ENCODE measurements at regions not wholly inside any gene's neighbourhood (a gene's known extent, or its start where the extent isn't known, plus 50 kb on each side); places are given as distances from the start of the nearest gene placed in this dataset.
A peak's percentile ranks its signal among the peaks of the same experiment; 100 is the strongest.

DNA sequence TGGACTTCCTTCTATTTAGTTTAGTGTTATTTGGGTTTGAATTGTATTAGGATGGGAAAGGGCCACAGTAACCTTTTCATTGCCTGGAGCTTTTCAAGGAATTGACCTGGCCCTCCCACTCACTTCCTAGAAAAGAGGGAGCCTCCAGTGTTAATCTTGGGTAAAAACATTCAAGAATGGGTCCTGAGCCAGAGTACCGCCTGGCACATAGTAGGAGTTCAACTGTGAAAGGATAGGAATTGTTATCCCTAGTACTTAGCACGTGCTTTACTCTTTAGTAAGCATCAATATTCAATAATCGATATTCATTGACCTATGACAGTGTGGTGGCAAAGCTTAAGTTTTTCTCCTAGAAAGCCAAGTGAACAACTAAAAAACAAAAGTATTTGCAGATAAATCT lies 179.9 kb downstream of the IRS1 start:
- peaks cover 20% of the 10 kb centered on the region for H3K4me1 ChIP-seq
- FAIRE-seq (no peak), ATAC-seq (no peak), DNase-seq (ENCODE audit: low read depth in 1 of 2, low spot score in 1 of 2) (no peak)
- 83% methylated on average over 3 of the region's 3 CpGs for WGBS (ENCODE audit: missing lambda C conversion rate)
- H3K4me3 ChIP-seq = no peak overlapping the region
- H3K4me2 ChIP-seq = no peak overlapping the region
- ChIA-PET CTCF (no interaction called here), POLR2A (no interaction called here)
- TF ChIP-seq, protein P1, sequence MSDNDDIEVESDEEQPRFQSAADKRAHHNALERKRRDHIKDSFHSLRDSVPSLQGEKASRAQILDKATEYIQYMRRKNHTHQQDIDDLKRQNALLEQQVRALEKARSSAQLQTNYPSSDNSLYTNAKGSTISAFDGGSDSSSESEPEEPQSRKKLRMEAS (IDR thresholded peaks at IDR 0.05) = no peak
- TF ChIP-seq POLR2A (IDR thresholded peaks at IDR 0.05; ENCODE audit: low read length) = no peak
- TF ChIP-seq HDAC2 (IDR thresholded peaks at IDR 0.05) = no peak
- no peak for TF ChIP-seq BHLHE40 (IDR thresholded peaks at IDR 0.05; ENCODE audit: low read depth, low read length)
- TF ChIP-seq KDM5A (IDR thresholded peaks at IDR 0.05) = no peak
- no peak for TF ChIP-seq NR3C1 (IDR thresholded peaks at IDR 0.05)
- TF ChIP-seq HOXA7 (CRISPR knock-in tag; IDR thresholded peaks at IDR 0.05) = no peak
- no peaks in the 10 kb centered on the region for H3K9me3 ChIP-seq
- no peak overlapping the region for H3K27ac ChIP-seq

GRCh38 chr2:226618875-226619605 lies 180.6 kb downstream of the IRS1 start:
- TF ChIP-seq ZFP36 (IDR thresholded peaks at IDR 0.05; ENCODE audit: borderline replicate concordance, partially characterized antibody) (no peak), CEBPB (IDR thresholded peaks at IDR 0.05) (peak in 1 of 2 experiments; percentile 31; a peak in 1 of 4 replicates), GATA3 (IDR thresholded peaks at IDR 0.05; ENCODE audit: borderline replicate concordance) (peak; percentile 41; the same call in 1 of the 2 replicates), MYC (IDR thresholded peaks at IDR 0.05; ENCODE audit: borderline replicate concordance, low read length) (no peak)
- POLR2A ChIA-PET = no interaction called here
- DNase-seq (ENCODE audit: low read depth in 1 of 2, low spot score in 1 of 2) (peak in 1 of 2 experiments; percentile 49), ATAC-seq (peak in 1 of 2 experiments; percentile 53; a peak in 2 of 6 replicates), FAIRE-seq (no peak)
- peak overlapping the region; percentile 7 to 27; a peak in 4 of 6 replicates for H3K27ac ChIP-seq
- CTCF ChIA-PET = no interaction called here
- WGBS (ENCODE audit: missing lambda C conversion rate) = 34% methylated on average over 2 of the region's 2 CpGs
- H3K4me1 ChIP-seq = peaks cover 20% of the 10 kb centered on the region
- H3K9me3 ChIP-seq = no peaks in the 10 kb centered on the region
- H3K4me3 ChIP-seq = no peak overlapping the region
- peak overlapping the region; percentile 48 for H3K4me2 ChIP-seq

DNA sequence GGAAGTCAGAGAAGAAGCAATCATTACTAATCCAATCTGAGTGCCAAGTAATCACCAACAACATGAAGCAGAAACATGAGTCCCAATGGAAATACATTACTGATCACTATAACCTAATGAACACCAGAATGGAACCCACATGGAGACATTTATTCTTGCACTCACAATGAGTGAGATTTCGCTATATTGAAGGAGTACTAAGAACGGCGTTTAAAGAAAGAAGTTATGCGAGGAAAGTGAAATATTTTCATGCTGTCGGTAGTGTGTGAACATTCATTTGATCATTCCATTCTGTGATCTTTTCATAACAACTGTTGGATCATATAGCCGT lies 181.1 kb downstream of the IRS1 start:
- Histone ChIP-seq H3K4me2 (peak overlapping the region; percentile 48), H3K27ac (peak overlapping the region in 1 of 2 experiments; percentile 36; a peak in 2 of 6 replicates), H3K4me1 (peaks cover 20% of the 10 kb centered on the region), H3K4me3 (no peak overlapping the region), H3K9me3 (no peaks in the 10 kb centered on the region)
- ATAC-seq (no peak; a peak in 1 of 6 replicates), FAIRE-seq (no peak), DNase-seq (ENCODE audit: low read depth in 1 of 2, low spot score in 1 of 2) (no peak)
- ChIA-PET CTCF (no interaction called here), POLR2A (no interaction called here)
- WGBS (ENCODE audit: missing lambda C conversion rate) = 82% methylated on average over 6 of the region's 6 CpGs
- TF ChIP-seq, protein P1 (IDR thresholded peaks at IDR 0.05) = no peak
- TF ChIP-seq HDAC2 (IDR thresholded peaks at IDR 0.05) = no peak
- no peak for TF ChIP-seq KDM1A (IDR thresholded peaks at IDR 0.05; ENCODE audit: low read depth)
- TF ChIP-seq, protein P2, sequence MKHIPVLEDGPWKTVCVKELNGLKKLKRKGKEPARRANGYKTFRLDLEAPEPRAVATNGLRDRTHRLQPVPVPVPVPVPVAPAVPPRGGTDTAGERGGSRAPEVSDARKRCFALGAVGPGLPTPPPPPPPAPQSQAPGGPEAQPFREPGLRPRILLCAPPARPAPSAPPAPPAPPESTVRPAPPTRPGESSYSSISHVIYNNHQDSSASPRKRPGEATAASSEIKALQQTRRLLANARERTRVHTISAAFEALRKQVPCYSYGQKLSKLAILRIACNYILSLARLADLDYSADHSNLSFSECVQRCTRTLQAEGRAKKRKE (CRISPR knock-in tag; IDR thresholded peaks at IDR 0.05; ENCODE audit: low read depth) = no peak
- TF ChIP-seq, protein P3, sequence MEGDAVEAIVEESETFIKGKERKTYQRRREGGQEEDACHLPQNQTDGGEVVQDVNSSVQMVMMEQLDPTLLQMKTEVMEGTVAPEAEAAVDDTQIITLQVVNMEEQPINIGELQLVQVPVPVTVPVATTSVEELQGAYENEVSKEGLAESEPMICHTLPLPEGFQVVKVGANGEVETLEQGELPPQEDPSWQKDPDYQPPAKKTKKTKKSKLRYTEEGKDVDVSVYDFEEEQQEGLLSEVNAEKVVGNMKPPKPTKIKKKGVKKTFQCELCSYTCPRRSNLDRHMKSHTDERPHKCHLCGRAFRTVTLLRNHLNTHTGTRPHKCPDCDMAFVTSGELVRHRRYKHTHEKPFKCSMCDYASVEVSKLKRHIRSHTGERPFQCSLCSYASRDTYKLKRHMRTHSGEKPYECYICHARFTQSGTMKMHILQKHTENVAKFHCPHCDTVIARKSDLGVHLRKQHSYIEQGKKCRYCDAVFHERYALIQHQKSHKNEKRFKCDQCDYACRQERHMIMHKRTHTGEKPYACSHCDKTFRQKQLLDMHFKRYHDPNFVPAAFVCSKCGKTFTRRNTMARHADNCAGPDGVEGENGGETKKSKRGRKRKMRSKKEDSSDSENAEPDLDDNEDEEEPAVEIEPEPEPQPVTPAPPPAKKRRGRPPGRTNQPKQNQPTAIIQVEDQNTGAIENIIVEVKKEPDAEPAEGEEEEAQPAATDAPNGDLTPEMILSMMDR (IDR thresholded peaks at IDR 0.05) = no peak
- TF ChIP-seq TFCP2L1 (CRISPR knock-in tag; IDR thresholded peaks at IDR 0.05) = no peak
- TF ChIP-seq ESRRA (IDR thresholded peaks at IDR 0.05; ENCODE audit: borderline replicate concordance, low read length) = no peak
- no peak for TF ChIP-seq MAZ (IDR thresholded peaks at IDR 0.05; ENCODE audit: borderline replicate concordance, low read depth, low read length)
- TF ChIP-seq CBX8 (IDR thresholded peaks at IDR 0.05) = no peak
- TF ChIP-seq HEYL (CRISPR knock-in tag; IDR thresholded peaks at IDR 0.05) = no peak
- TF ChIP-seq FOSB (CRISPR knock-in tag; IDR thresholded peaks at IDR 0.05) = no peak
- TF ChIP-seq ZNF302 (CRISPR knock-in tag; IDR thresholded peaks at IDR 0.05) = no peak
- no peak for TF ChIP-seq ZSCAN20 (CRISPR knock-in tag; IDR thresholded peaks at IDR 0.05)
- no peak for TF ChIP-seq RFX5 (IDR thresholded peaks at IDR 0.05)
- no peak for TF ChIP-seq FOXS1 (CRISPR knock-in tag; IDR thresholded peaks at IDR 0.05)
- TF ChIP-seq NPAS2 (CRISPR knock-in tag; IDR thresholded peaks at IDR 0.05; ENCODE audit: borderline replicate concordance) = no peak

Data from A549 (cell line).